Heart left ventricle (tissue), 13 donors: ENCODE measurements at regions not wholly inside any gene's neighbourhood (a gene's known extent, or its start where the extent isn't known, plus 50 kb on each side); places are given as distances from the start of the nearest gene placed in this dataset.

Experiments
- CTCF ChIP-seq, 12 donors: fragments of 200-600 bp; sonication (generic) in 4 of 12; IDR thresholded peaks; one replicate each; pipeline versions ENCODE4 v1.5.0 to v1.8.0; 2018 to 2022; ENCODE audit warnings: antibody characterized with exemption in 12 of 12, mild to moderate bottlenecking in 5 of 12
- POLR2A ChIP-seq, 2 donors: fragments of 450-650 bp; IDR thresholded peaks; one replicate each; pipeline ENCODE4 v1.6.1; 2017; ENCODE audit warnings: antibody characterized with exemption in 2 of 2, mild to moderate bottlenecking in 2 of 2, moderate library complexity in 2 of 2
- donor health status: ischemic (EF 13 %, LVEDD 7.1; RV severe dilation, severe dysfunction).
- donor health status: DM: no; HTN: yes; CAD: no.
- donor health status: DM: no; HTN: no; CAD: no.
- donor health status: ischemic (EF 25% LVEDD 6.9; RV normal size, moderate dysfunction).
- donor health status: ischemic (EF 25% LVEDD 5.7; RV mildly dilated, moderate dysfunction).
- donor health status: ischemic (EF 35%, LVEDD 5.7; RV mildly dilated, moderate dysfunction).
- donor health status: nonischemic (EF 11% LVEDD 7.7; RV severe dilation, severe dysfunction).
- donor health status: DM: yes; HTN: yes; CAD: no.
- donor health status: PGD.
- donor health status: ischemic (EF 29% LVEDD 5.4; RV normal size, mild dysfunction).
- donor health status: nonischemic (EF 23%, LVEDD 6.1; RV moderate dilation, normal function).

GRCh38 chr10:118844731-118845521 is 90.2 kb upstream of the CACUL1 start:
- TF ChIP-seq CTCF (IDR thresholded peaks at IDR 0.05): no peak
- TF ChIP-seq POLR2A (IDR thresholded peaks at IDR 0.05): no peak
